Lower leg skin (tissue), 3 donors: ENCODE measurements at regions not wholly inside any gene's neighbourhood (a gene's known extent, or its start where the extent isn't known, plus 50 kb on each side); places are given as distances from the start of the nearest gene placed in this dataset.

Experiments used
- CTCF ChIP-seq, 3 donors: fragments of 450-650 bp; IDR thresholded peaks; one replicate each; pipeline ENCODE4 v1.5.1; 2016; ENCODE audit warnings: antibody characterized with exemption in 3 of 3, mild to moderate bottlenecking in 3 of 3, moderate library complexity in 2 of 3
- POLR2A ChIP-seq, 2 donors: fragments of 450-650 bp; IDR thresholded peaks; one replicate each; pipeline ENCODE4 v1.6.1; 2016 to 2017; ENCODE audit warnings: antibody characterized with exemption in 2 of 2, mild to moderate bottlenecking in 1 of 2, moderate library complexity in 1 of 2

DNA sequence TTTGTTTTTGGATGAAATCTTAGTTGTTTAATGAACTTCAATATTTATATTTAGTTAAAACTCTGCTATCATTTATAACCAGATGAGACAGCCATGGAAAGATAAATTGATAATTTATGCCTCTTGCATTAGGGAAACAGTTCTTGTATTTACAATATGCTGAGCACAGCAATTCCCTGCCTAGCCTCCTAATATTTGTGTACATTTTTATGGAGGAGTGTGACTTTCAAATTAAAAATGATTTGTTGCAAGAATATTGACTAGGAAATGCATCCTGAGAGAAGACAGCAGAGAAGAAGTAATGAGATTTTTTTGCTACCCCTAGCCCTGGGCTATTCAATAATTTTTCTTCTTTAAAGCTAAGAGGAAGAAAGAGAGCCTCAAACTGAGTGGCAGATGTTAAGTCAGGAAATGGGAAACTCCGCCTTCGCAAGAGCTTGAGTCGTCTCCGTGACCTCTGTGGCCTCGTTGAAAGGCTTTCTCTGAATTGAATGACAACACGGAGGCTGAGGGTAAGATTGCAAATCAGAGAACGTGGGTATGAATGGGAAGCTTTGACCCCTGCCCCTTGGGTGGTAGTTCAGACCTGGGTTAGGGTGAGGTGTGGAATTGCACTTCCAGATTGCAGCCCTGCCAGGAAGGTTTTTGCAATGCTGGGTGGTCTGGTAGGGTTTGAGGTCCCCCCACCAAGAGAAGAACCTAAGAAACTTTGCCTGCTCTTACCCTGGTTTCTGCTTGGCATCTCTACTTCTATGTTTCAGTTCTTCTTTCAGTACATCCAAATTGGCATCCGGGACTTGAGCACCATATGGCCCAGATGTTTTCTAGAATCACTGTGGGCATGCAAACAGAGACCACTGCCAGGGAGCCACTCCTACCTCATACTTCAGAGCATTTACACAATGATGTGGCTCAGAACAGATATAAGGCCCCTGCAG lies 210.3 kb upstream of the RBMS1 start:
- TF ChIP-seq CTCF (IDR thresholded peaks at IDR 0.05) = no peak
- TF ChIP-seq POLR2A (IDR thresholded peaks at IDR 0.05) = no peak
